Activated naive CD8-positive, alpha-beta T cell (primary cell): ENCODE measurements at regions not wholly inside any gene's neighbourhood (a gene's known extent, or its start where the extent isn't known, plus 50 kb on each side); places are given as distances from the start of the nearest gene placed in this dataset.

Experiments used
- H3K27ac Mint-ChIP-seq: one replicate; pipeline ENCODE4 v1.8.0; 2021; ENCODE audit warnings: mixed read lengths
- H3K27me3 Mint-ChIP-seq: one replicate; pipeline ENCODE4 v1.8.0; 2021; ENCODE audit warnings: mixed read lengths
- H3K36me3 Mint-ChIP-seq: one replicate; pipeline ENCODE4 v1.8.0; 2021; ENCODE audit warnings: mixed read lengths
- H3K4me1 Mint-ChIP-seq: one replicate; pipeline ENCODE4 v1.8.0; 2021; ENCODE audit warnings: low read depth, mixed read lengths
- H3K4me3 Mint-ChIP-seq: one replicate; pipeline ENCODE4 v1.8.0; 2021; ENCODE audit warnings: mild to moderate bottlenecking, mixed read lengths
- H3K9me3 Mint-ChIP-seq: one replicate; pipeline ENCODE4 v1.8.0; 2021; ENCODE audit warnings: low read depth, mixed read lengths

GRCh38 chr22:49554741-49555140 lies 272.9 kb downstream of the BRD1 start:
- no peaks in the 10 kb centered on the region for H3K27me3 Mint-ChIP-seq
- no peaks in the 10 kb centered on the region for H3K4me1 Mint-ChIP-seq
- H3K9me3 Mint-ChIP-seq = peaks cover 9% of the 10 kb centered on the region
- no peak overlapping the region for H3K4me3 Mint-ChIP-seq
- H3K36me3 Mint-ChIP-seq = peaks cover 17% of the 10 kb centered on the region
- H3K27ac Mint-ChIP-seq = no peak overlapping the region

- no peak overlapping the region for H3K4me3 Mint-ChIP-seq
- H3K36me3 Mint-ChIP-seq = peaks cover 17% of the 10 kb centered on the region
- no peaks in the 10 kb centered on the region for H3K4me1 Mint-ChIP-seq
- peaks cover 9% of the 10 kb centered on the region for H3K9me3 Mint-ChIP-seq
- no peak overlapping the region for H3K27ac Mint-ChIP-seq
- H3K27me3 Mint-ChIP-seq = no peaks in the 10 kb centered on the region
Observed at GRCh38 chr22:49554296-49554625, 273.4 kb downstream of the BRD1 start.

- no peak overlapping the region for H3K27ac Mint-ChIP-seq
- peaks cover 7% of the 10 kb centered on the region for H3K9me3 Mint-ChIP-seq
- H3K27me3 Mint-ChIP-seq = no peaks in the 10 kb centered on the region
- peaks cover 14% of the 10 kb centered on the region for H3K36me3 Mint-ChIP-seq
- no peak overlapping the region for H3K4me3 Mint-ChIP-seq
- no peaks in the 10 kb centered on the region for H3K4me1 Mint-ChIP-seq
Observed at GRCh38 chr22:49553518-49554295, 274.0 kb downstream of the BRD1 start.

GRCh38 chr22:49553076-49553475 lies 274.6 kb downstream of the BRD1 start:
- no peaks in the 10 kb centered on the region for H3K4me1 Mint-ChIP-seq
- no peak overlapping the region for H3K4me3 Mint-ChIP-seq
- peaks cover 5% of the 10 kb centered on the region for H3K9me3 Mint-ChIP-seq
- no peak overlapping the region for H3K27ac Mint-ChIP-seq
- peaks cover 11% of the 10 kb centered on the region for H3K36me3 Mint-ChIP-seq
- no peaks in the 10 kb centered on the region for H3K27me3 Mint-ChIP-seq

DNA sequence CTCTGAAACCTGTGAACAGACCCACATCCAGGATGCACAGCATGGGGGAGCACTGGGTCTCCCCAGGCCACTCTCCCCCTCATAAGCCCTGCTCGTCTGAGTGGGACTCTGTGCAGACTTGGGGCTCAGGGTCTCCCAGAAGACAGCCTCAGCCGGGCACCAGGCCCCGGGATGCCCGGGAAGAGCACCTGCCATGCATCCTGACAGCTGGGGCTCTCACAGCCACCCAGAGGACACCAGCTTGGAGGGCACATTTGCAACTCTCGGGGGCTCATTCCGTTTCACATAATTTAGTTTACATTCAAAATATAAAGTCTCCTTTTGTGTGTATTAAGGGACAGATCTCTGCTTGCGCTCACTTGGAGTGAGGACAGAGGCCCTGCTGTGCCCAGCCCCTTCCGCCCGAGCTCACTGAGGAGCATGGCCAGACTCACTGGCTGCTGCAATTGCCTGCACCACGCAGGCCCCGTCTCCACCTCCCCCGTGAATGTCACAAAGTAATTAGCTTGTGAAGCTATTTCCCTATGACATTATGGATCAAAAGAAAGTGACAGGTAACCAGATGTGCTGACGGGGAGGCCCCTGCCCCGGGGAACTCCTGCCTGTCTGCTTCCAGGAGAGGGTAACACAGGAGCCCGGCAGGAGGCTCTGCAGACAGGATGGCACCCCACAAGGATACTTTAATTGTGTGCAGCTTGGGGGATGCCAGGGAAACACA lies 275.6 kb downstream of the BRD1 start:
- no peaks in the 10 kb centered on the region for H3K4me1 Mint-ChIP-seq
- no peak overlapping the region for H3K27ac Mint-ChIP-seq
- peaks cover 8% of the 10 kb centered on the region for H3K36me3 Mint-ChIP-seq
- H3K9me3 Mint-ChIP-seq = peaks cover under 1% of the 10 kb centered on the region
- no peaks in the 10 kb centered on the region for H3K27me3 Mint-ChIP-seq
- no peak overlapping the region for H3K4me3 Mint-ChIP-seq

GRCh38 chr22:49551446-49551845 lies 276.2 kb downstream of the BRD1 start:
- H3K27me3 Mint-ChIP-seq = no peaks in the 10 kb centered on the region
- peaks cover 7% of the 10 kb centered on the region for H3K36me3 Mint-ChIP-seq
- H3K4me1 Mint-ChIP-seq = no peaks in the 10 kb centered on the region
- H3K4me3 Mint-ChIP-seq = no peak overlapping the region
- no peak overlapping the region for H3K27ac Mint-ChIP-seq
- H3K9me3 Mint-ChIP-seq = no peaks in the 10 kb centered on the region

DNA sequence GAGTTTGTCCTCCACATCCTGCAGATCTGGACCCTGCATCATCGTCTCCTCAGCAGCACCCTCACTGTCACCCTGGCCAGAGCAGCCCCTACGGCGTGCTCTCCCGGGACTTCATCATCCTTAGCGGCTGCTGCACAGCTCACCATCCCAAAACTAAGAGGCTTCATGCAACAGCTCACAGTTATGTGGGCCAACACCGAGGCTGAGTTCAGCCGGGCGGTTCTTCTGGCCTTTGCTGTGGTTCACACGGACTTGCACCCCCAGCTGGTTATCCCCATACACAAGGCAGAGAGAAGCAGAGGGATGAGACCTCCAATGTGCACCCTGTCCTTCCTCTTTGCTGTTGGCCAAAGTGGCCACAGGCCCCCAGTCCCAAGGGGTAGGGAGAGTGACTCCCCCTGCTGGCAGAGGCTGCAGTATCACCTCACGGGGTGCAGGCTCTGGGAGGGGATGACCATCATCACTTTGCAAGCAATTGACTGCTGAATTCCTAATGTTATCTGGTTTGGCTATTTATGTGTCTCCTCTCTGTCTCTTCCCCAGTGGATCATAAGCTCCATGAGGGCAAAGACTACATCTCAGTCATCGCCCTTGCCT lies 276.8 kb downstream of the BRD1 start:
- Mint-ChIP-seq H3K36me3 (peaks cover 7% of the 10 kb centered on the region), H3K27ac (no peak overlapping the region), H3K9me3 (no peaks in the 10 kb centered on the region), H3K4me3 (no peak overlapping the region), H3K27me3 (no peaks in the 10 kb centered on the region), H3K4me1 (no peaks in the 10 kb centered on the region)

DNA sequence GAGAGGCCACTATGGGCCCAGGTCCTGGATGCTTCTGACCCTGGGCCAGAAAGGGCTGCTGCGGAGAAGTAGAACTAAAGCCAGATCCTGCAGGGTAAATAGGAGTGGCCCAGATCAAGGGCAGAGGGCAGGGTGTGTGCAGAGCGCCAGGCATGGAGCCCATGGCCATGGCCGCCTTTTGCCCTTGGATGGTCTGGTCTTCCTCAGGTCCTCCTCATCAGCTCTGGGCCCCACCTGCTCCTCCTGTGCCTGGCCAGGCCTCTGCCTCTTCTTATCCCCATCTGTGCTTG lies 277.6 kb downstream of the BRD1 start:
- Mint-ChIP-seq H3K9me3 (no peaks in the 10 kb centered on the region), H3K36me3 (peaks cover 7% of the 10 kb centered on the region)

DNA sequence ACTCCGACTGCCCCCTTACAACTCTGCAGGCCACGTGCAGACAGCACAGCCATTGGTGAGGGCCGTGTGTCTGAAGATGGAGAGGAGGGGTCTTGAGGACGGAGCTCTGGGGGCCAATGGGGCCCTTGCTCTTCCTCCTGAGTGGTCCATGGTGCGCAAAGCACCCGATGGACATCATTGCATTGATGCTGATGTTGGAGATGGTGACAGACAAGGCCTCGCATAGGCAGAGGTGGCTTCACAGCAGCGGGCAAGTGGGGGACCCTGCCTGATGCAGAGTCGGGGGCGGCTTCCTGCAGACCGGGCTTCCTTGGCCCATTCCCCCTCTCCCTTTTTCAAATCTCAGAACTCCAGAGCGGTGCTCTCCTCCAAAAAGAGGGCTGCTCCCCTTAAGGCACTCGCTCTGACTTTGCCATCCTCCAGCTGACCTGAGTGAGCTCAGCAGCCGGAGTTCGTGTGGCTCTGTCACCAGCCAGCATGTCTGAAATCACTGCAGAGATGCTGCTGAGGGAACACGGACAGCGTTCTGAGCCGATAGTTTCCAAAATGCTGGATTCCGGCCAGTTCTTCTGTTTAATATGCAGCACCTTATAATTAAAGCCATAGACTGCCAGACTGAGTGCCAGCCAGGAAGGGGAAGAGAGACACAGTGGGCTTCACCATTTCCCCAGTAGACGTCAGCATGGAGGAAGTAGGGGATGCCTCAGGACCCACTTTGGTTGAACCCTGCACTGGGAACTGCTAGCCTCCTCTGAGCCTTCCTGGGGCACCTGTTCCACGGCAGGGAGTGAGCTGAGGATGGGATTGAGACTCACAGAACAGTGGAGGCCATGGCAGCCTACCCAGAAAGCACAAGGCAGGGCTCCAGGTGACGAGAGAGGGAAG lies 278.2 kb downstream of the BRD1 start:
- H3K9me3 Mint-ChIP-seq = no peaks in the 10 kb centered on the region
- H3K27ac Mint-ChIP-seq = no peak overlapping the region
- no peaks in the 10 kb centered on the region for H3K4me1 Mint-ChIP-seq
- no peak overlapping the region for H3K4me3 Mint-ChIP-seq
- peaks cover 7% of the 10 kb centered on the region for H3K36me3 Mint-ChIP-seq
- no peaks in the 10 kb centered on the region for H3K27me3 Mint-ChIP-seq

More for the DNA sequence above, 277.6 kb downstream of the BRD1 start:
- H3K27ac Mint-ChIP-seq = no peak overlapping the region
- H3K27me3 Mint-ChIP-seq = no peaks in the 10 kb centered on the region
- H3K4me3 Mint-ChIP-seq = no peak overlapping the region
- no peaks in the 10 kb centered on the region for H3K4me1 Mint-ChIP-seq

GRCh38 chr22:49548356-49549202 lies 279.1 kb downstream of the BRD1 start:
- Mint-ChIP-seq H3K27ac (no peak overlapping the region), H3K4me1 (no peaks in the 10 kb centered on the region), H3K36me3 (peaks cover 7% of the 10 kb centered on the region), H3K27me3 (no peaks in the 10 kb centered on the region), H3K4me3 (no peak overlapping the region), H3K9me3 (no peaks in the 10 kb centered on the region)

DNA sequence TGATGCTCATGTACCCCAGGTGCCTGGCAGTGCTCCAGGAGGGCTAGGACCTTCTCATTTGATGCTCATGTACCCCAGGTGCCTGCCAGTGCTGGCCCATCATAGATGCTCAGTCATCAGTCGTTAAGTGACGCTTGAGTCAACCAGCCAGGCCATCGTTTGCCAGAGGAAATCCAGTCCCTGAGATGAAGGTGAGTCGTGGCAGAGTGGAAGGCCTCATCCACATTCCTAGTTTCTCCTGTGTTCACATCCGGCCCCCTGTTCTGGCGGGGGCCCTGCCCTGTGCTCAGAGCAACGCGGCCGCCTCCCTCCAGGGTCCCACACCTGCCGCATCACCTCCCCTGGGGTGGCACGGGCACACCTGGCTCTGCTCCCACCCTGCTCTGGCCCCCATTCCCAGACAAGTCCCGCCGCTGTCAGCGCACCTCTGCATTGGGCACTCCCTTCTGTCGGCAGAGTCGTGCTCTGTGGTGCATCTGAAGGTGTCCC lies 279.9 kb downstream of the BRD1 start:
- Mint-ChIP-seq H3K36me3 (peaks cover 7% of the 10 kb centered on the region), H3K27me3 (no peaks in the 10 kb centered on the region), H3K27ac (no peak overlapping the region), H3K4me1 (no peaks in the 10 kb centered on the region), H3K4me3 (no peak overlapping the region), H3K9me3 (no peaks in the 10 kb centered on the region)

GRCh38 chr22:49546811-49547585 lies 280.7 kb downstream of the BRD1 start:
- Mint-ChIP-seq H3K27me3 (no peaks in the 10 kb centered on the region), H3K36me3 (peaks cover 7% of the 10 kb centered on the region), H3K9me3 (no peaks in the 10 kb centered on the region), H3K4me3 (no peak overlapping the region), H3K27ac (no peak overlapping the region), H3K4me1 (no peaks in the 10 kb centered on the region)

DNA sequence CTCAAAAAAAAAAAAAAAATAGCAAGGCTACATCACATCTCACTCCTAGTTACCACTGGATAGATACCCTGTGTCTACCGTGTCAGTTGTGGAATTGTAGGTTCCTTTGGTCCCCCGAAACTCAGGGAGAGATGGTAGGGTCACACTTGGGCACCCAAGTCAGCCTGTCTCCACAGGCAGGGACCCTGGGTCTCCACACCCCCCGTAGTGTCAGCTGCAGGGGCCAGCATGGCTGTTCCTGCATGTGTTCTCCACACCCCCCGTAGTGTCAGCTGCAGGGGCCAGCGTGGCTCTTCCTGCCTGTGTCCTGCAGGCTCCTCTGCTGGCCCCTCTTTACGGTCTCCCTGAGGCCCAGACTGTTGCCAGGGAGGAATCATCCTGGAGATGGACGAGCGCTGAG lies 282.1 kb downstream of the BRD1 start:
- Mint-ChIP-seq H3K9me3 (no peaks in the 10 kb centered on the region), H3K27ac (no peak overlapping the region), H3K27me3 (no peaks in the 10 kb centered on the region), H3K4me1 (no peaks in the 10 kb centered on the region), H3K4me3 (no peak overlapping the region), H3K36me3 (peaks cover 3% of the 10 kb centered on the region)
